Urinary bladder (tissue), 3 donors: ENCODE measurements at regions not wholly inside any gene's neighbourhood (a gene's known extent, or its start where the extent isn't known, plus 50 kb on each side); places are given as distances from the start of the nearest gene placed in this dataset.
"Not testable (repeated sequence)": the region's sequence is repeated elsewhere in the genome, so short reads cannot be mapped to it uniquely, and the experiment has no call there.

Source experiments
- DNase-seq: peaks from one replicate; pipeline ENCODE4 v3.0.0-alpha.2; 2015; ENCODE audit errors: extremely low spot score
- H3K27ac ChIP-seq: one replicate; pipeline ENCODE4 v1.5.1; 2013; ENCODE audit warnings: low read depth, mild to moderate bottlenecking, moderate library complexity
- H3K36me3 ChIP-seq: one replicate; pipeline ENCODE4 v1.6.1; 2013; ENCODE audit warnings: mild to moderate bottlenecking, moderate library complexity; ENCODE audit not compliant: insufficient read depth
- H3K4me1 ChIP-seq: one replicate; pipeline ENCODE4 v1.6.1; 2013; ENCODE audit warnings: mild to moderate bottlenecking, moderate library complexity; ENCODE audit not compliant: insufficient read depth
- H3K4me3 ChIP-seq: one replicate; pipeline ENCODE4 v1.5.1; 2013; ENCODE audit warnings: low read depth, low read length
- WGBS: extraction: QIAGEN DNeasy Blood & Tissue Kit; methylation state at CpG from one replicate; pipeline ENCODE4 v1.1.7; 2013; 5-methylcytosine and 5-hydroxymethylcytosine counted together
- donor health status: healthy with polysubstance abuse.
- donor health status: healthy.

DNA sequence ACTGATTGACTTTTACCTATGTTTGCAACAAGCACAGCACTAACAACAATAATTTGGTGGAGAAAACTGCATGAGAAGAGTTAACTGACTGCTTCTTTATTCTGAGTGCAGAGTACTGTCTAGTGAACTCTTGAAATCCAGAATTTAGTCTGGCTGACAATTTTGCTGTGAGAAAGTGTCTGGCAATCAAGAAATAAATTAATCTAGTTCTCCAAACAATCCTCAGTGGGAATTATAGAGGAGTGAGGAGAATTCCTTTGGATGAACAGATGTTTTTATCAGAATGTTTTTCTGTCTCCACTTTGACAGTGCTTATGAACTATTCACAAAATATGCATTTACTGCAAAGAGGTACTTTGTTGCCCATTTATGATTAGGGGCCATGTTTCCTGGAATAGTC, 694.9 kb upstream of the LRRN3 start:
- DNase-seq = no peak

DNA sequence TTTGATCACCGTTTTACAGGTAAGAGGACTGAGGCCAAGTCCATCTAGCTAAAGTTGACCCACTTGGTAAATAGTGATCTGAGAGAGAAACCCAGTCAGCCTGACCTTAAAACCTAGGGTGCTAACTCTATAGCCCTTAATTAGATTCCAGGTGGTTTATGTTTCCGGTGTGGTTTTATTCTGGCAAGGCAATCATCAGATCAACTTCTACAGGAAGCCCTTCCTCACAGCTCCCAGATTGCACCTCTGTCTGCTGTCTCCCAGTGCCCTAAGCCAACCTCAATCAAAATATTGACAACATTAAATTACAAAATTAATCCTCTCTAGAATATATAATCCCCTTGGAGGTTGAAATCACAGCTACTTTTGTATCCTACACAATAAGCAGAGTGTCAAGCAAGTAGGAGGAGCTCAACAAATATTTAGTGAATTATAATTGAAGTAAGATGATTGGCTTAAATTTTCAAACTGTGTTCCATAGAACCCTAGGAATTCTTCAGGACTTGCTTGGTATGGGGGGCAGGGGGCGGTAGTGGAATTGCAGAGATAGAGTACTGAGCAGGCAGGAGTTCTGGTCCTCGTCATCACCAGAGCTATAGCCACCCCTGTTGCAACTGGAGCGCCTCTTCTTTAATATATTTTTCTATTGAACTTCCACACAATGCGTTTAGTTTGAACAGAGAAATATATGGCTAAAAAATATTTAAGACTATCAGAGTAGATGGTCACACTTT, 692.8 kb upstream of the LRRN3 start:
- H3K4me3 ChIP-seq = no peak overlapping the region
- 95% methylated on average over 6 of the region's 6 CpGs for WGBS
- H3K27ac ChIP-seq = no peak overlapping the region
- no peaks in the 10 kb centered on the region for H3K36me3 ChIP-seq
- DNase-seq = no peak
- no peaks in the 10 kb centered on the region for H3K4me1 ChIP-seq

More for the DNA sequence above, 694.9 kb upstream of the LRRN3 start:
- H3K4me1 ChIP-seq = no peaks in the 10 kb centered on the region
- H3K36me3 ChIP-seq = no peaks in the 10 kb centered on the region
- H3K27ac ChIP-seq = no peak overlapping the region
- no peak overlapping the region for H3K4me3 ChIP-seq

DNA sequence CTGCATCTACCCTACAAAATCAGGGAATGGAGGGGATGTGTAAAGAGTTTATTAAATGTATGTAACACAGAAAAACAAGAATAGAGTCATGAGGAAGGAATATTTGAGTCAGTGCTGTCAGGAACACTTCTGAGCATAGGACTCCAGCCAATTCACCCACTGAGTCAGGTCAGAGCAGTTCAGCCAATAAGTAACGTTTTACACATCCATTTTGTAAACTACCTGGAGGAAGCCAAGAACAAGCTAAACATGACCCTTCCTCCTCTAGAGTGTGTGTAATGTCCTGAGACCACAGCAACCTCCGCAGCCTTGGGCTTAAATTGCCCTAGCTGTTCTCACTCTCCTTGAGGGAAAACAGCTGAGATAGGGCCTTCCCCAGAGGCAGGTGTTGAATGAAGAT, 691.5 kb upstream of the LRRN3 start:
- DNase-seq = no peak
- Histone ChIP-seq H3K36me3 (no peaks in the 10 kb centered on the region), H3K4me3 (no peak overlapping the region), H3K4me1 (no peaks in the 10 kb centered on the region), H3K27ac (no peak overlapping the region)
- WGBS = 60% methylated on average over 2 of the region's 2 CpGs

DNA sequence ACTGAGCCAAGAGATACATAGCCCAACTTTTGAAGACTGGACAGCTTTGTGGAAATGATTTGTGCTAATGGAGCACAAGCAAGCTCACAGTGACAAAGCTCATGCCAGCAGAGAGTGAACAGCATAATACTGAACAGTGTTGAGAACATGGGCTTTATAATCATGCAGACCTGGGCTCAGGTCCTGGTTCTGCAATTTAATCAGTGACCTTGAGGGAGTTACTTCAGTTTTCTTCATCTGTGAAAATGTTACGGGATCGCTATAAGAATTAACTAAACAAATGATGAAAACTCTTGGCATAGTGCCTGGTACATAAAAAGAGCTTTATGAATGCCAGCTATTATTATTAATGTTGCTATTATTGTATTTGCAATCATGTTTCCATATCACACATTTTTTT, 690.5 kb upstream of the LRRN3 start:
- H3K4me3 ChIP-seq = no peak overlapping the region
- H3K27ac ChIP-seq = no peak overlapping the region
- 20% methylated on average over 2 of the region's 2 CpGs for WGBS
- no peak for DNase-seq
- H3K36me3 ChIP-seq = no peaks in the 10 kb centered on the region
- no peaks in the 10 kb centered on the region for H3K4me1 ChIP-seq

DNA sequence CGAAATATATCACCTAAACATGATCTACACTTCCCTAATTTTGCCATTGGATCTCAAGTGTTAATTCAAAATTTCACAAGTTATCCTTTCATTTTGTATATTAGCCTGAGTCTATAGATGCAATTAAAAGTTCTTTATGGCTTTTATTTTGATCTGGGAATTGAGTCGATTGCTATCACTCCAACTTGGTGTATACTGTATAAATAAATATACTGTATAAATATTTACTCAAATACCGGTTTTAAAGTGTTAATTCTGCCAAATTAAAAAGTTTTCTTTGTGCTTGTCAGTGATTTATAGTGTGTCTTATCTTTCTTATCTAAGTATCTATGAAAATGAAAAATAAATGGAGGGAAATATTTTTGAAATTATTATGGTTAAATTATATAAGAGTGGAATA, 683.7 kb upstream of the LRRN3 start:
- 48% methylated on average over 3 of the region's 3 CpGs for WGBS
- no peak for DNase-seq
- Histone ChIP-seq H3K36me3 (no peaks in the 10 kb centered on the region), H3K4me1 (no peaks in the 10 kb centered on the region), H3K4me3 (no peak overlapping the region), H3K27ac (no peak overlapping the region)

DNA sequence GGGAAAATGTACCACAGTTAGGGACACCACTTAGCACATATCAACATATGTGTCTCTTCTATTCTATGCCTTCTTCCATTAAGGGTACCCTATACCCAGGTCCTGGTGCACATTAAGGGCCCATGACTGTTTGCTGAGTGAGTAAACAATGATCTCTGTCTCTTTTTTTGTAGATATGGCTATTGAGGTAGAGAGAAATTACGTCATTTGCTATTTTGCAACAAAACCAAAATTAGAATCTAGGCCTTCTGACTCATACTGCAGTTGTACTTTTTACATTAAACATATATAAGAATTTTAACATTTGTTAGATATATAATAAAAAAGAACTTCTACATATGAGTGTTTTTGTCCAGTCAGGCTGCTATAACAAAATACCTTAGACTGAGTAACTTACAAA, 683.2 kb upstream of the LRRN3 start:
- H3K4me1 ChIP-seq = no peaks in the 10 kb centered on the region
- 81% methylated on average over 1 of the region's 1 CpG for WGBS
- no peak overlapping the region for H3K4me3 ChIP-seq
- DNase-seq = no peak
- H3K36me3 ChIP-seq = no peaks in the 10 kb centered on the region
- no peak overlapping the region for H3K27ac ChIP-seq

DNA sequence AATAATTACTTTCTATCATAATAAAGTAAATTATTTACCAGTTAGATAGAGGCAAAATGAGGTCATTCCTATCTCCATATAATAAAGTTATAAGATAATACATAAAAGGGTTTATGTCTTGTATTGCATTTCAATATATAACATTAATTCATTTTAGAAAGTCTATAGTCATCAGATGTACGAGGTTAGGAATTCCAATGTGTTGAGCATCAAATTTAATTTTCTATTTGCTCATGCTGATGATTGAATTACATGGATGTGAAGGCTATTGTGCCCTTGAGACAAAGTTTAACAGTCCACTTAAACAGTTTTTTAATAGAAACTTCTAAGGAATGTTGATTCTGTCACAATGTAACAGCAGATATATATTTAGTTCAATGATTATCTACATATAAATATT, 678.3 kb upstream of the LRRN3 start:
- H3K4me1 ChIP-seq = no peaks in the 10 kb centered on the region
- DNase-seq = no peak
- H3K27ac ChIP-seq = no peak overlapping the region
- 83% methylated on average over 1 of the region's 1 CpG for WGBS
- H3K36me3 ChIP-seq = no peaks in the 10 kb centered on the region
- no peak overlapping the region for H3K4me3 ChIP-seq

DNA sequence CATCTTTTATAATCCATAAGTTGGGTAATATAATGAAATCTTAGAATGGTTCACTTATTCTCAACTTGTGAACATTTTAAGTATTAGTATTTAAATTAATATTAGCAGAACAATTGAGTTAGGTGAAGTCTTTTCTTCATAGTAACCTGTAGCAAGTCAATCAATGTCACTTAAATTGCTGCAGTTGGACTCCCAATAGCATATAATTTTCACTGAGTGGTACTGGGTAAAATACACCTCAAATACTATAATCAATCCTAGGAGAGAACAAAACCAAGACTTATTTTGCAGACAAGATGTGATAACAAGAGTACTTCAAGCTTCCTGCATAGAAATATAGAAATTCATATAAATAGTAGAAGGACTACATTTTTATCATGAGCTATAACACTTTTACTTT, 677.9 kb upstream of the LRRN3 start:
- no peaks in the 10 kb centered on the region for H3K36me3 ChIP-seq

DNA sequence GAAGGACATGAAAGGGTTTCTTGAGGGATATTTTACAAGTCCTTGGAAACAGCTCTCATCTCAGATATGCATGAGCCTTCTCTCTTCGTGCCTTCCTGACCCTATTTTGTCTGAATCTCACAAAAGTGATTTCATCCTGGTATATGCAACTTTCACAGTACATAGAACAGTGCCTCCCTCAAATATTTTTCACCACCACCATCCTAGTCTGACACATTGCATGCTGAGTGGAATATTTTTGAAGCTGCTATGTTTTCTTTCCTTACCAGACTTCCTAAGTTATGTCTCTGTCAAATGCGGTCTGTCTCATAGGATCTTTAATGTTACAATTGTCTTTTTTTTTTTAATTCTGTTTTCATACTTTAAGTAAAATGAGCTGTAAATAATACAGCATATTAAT, 673.3 kb upstream of the LRRN3 start:
- 72% methylated on average over 2 of the region's 2 CpGs for WGBS
- H3K27ac ChIP-seq = no peak overlapping the region
- H3K36me3 ChIP-seq = no peaks in the 10 kb centered on the region
- H3K4me1 ChIP-seq = no peaks in the 10 kb centered on the region
- no peak overlapping the region for H3K4me3 ChIP-seq
- DNase-seq = no peak

More for the DNA sequence above, 677.9 kb upstream of the LRRN3 start:
- DNase-seq = no peak
- H3K4me3 ChIP-seq = no peak overlapping the region
- no peak overlapping the region for H3K27ac ChIP-seq
- no peaks in the 10 kb centered on the region for H3K4me1 ChIP-seq

DNA sequence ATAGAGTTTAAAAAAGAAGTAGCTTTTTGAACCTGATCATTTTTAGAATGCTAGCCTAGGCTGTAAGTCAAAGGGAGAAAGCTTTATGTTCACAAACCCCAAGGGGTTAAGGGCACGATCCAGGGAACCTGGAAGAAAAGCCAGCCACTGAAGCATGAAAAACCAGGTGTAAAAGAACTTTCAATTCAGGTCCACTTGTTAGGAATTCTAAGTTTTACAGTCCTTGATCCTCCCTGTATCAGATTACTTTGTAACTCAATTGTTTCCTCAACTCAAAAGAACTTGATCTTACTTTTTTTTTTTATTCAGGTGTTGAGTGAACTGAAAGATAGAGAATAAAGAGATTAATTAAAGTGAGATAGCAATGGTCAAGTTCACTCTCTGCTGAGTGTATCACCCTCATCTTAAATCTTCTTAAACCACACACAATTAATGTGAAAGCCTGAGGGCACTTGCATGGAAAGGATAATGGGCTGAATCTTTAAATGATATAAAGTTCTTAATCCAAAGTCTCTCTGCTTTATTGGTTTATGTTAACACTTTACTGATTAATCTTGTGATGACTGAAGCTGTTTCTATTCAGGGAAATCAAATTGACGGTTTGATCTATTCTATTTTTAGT, 672.2 kb upstream of the LRRN3 start:
- Histone ChIP-seq H3K36me3 (no peaks in the 10 kb centered on the region), H3K4me1 (no peaks in the 10 kb centered on the region), H3K4me3 (no peak overlapping the region), H3K27ac (no peak overlapping the region)
- WGBS = 71% methylated on average over 2 of the region's 2 CpGs
- DNase-seq = no peak

DNA sequence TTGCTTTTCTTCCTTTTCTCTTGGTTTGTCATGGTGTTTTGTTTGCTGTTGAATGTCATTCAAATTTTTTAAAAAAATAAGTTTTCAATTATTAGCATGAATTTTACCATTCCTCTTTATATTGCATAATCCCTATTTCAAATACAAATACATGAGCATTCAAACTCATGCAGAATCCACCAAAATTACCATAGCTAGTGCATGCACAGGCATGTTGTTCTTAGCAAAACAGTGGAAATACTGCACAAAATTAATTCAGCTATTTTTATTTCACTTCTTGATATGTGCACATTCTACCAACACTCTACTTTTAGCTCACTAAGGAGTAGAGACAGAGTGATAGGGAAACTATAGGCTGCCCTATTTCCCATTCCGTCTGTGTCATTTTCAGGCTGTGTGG, 670.1 kb upstream of the LRRN3 start:
- WGBS = 85% methylated on average over 1 of the region's 1 CpG
- DNase-seq = no peak
- Histone ChIP-seq H3K4me3 (no peak overlapping the region), H3K36me3 (no peaks in the 10 kb centered on the region), H3K27ac (no peak overlapping the region), H3K4me1 (no peaks in the 10 kb centered on the region)

DNA sequence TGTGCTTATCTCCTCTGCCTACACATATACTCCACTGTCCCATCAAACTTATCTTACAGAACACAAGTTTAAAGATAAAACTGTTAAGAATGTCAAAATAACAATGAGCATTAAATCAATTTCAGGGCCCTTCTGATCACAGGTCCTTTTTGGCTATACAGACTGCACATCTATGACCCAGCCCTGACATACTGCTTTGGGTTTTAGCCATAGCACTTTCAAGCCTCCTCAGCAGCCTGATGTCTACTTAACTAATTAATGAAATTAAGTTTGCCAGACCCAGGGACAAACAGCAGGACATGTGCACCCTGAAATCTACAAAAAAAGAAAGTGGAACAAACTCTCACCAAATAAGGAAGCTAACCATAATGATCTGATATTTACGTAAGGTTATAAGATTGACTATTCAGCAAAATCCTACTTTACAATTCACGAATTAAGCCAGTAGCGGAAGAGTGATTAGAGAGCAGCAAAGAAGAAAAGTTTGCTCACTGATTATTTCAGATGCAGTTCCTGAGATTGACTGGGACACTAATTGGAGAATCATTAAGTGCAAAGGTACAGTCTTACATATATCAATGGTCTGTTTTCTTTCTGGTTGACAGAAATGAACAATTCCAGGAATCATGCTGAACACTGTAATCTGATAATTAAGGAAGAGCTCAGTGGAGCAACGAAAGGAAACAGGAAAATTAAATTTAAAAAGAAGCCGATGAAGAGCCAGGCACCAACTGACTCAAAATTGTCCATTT, 669.3 kb upstream of the LRRN3 start:
- Histone ChIP-seq H3K27ac (no peak overlapping the region), H3K36me3 (no peaks in the 10 kb centered on the region), H3K4me1 (no peaks in the 10 kb centered on the region), H3K4me3 (no peak overlapping the region)
- WGBS = 63% methylated on average over 5 of the region's 5 CpGs
- DNase-seq = peak; percentile 6

DNA sequence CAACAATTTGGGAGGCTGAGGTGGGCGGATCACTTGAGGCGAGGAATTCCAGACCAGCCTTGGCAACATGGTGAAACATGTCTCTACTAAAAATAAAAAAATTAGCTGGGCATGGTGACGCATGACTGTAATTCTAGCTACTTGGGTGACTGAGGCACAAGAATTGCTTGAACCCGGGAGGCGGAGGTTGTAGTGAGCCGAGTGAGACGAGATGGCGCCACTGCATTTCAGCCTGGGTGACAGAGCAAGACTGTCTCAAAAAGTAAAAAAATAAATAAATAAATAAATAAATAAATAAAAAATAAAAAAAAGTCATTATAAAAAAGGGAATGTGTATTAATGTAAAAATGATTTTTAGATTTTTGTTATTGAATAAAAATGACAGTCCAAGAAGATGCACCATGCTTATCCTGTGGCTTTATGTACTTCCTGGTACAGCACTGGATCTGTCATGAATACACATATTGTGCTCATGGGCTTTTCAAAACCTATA, 658.8 kb upstream of the LRRN3 start:
- DNase-seq = no peak
- Histone ChIP-seq H3K4me3 (no peak overlapping the region), H3K4me1 (no peaks in the 10 kb centered on the region), H3K27ac (no peak overlapping the region), H3K36me3 (no peaks in the 10 kb centered on the region)
- WGBS = 97% methylated on average over 8 of the region's 8 CpGs

DNA sequence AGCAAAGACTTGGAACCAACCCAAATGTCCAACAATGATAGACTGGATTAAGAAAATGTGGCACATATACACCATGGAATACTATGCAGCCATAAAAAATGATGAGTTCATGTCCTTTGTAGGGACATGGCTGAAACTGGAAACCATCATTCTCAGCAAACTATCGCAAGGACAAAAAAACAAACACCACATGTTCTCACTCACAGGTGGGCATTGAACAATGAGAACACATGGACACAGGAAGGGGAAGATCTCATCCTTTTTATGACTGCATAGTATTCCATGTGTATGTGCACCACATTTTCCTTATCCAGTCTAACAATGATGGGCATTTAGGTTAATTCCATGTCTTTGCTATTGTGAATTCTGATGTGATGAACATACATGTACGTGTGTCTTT, 652.0 kb upstream of the LRRN3 start:
- not testable (repeated sequence) for DNase-seq

More for the DNA sequence above, 652.0 kb upstream of the LRRN3 start:
- H3K36me3 ChIP-seq, H3K4me3 ChIP-seq, H3K27ac ChIP-seq, H3K4me1 ChIP-seq: not testable (repeated sequence)
- 96% methylated on average over 2 of the region's 2 CpGs for WGBS
